GM18507 (cell line): ENCODE measurements at regions not wholly inside any gene's neighbourhood (a gene's known extent, or its start where the extent isn't known, plus 50 kb on each side); places are given as distances from the start of the nearest gene placed in this dataset.
"Not testable (repeated sequence)": the region's sequence is repeated elsewhere in the genome, so short reads cannot be mapped to it uniquely, and the experiment has no call there.

Experiments used
- DNase-seq: peaks from one replicate; pipeline ENCODE4 v3.0.0; 2011; ENCODE audit warnings: low read depth; ENCODE audit not compliant: insufficient read length; ENCODE audit errors: extremely low spot score
- FAIRE-seq: peaks from 2 replicates; lab custom pipeline; 2011; peaks lifted over from hg19 to GRCh38; lab: Jason Lieb, UNC

DNA sequence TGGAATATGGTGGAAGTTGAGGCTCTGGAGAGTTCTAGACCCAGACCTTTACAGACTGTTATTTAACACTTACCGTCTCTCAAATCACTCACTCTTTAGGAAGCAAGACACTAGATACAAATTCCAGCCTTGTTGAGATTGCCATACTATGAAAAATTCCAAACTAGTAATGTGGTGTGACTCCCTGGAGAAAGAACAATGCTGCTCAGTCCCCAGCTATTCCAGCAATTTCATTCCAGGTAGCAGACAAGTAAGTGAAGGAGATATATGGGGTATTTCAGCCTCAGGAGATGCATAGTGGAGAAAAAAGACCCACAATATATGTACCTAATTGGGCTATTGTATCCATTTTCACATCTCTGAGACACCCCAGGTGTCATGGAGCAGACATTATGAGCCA, 678.9 kb upstream of the LMO3 start:
- FAIRE-seq, result no peak
- DNase-seq, result no peak

DNA sequence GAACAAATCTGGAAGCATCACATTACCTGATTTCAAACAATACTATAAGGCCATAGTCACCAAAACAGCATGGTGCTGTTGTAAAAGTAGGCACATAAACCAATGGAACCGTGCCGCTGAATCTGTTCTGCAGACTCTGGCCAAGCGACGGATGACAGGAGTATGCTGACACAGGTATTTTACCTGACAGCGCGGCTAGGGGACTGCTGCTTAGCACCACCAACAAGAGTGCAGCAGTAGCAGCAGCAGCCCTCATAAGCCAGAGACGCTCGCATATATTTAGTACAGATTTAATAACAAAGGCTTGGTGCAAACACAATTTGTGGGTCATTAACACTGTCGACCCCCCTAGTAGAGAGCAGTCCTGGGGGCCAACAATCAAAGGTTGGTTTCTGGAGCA, 677.6 kb upstream of the LMO3 start:
- FAIRE-seq, result no peak
- no peak for DNase-seq

DNA sequence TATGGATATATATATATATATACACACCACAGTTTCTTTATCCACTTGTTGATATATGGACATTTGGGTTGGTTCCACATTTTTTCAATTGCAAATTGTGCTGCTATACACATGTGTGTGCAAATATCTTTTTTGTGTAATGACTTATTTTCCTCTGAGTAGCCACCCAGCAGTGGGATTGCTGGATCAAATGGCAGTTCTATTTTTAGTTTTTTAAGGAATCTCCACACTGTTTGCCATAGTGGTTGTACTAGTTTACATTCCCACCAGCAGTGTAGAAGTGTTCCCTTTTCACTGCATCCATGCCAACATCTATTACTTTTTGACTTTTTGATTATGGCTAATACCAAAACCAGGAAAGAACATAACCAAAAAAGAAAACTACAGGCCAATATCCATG, 676.2 kb upstream of the LMO3 start:
- not testable (repeated sequence) for FAIRE-seq, DNase-seq

DNA sequence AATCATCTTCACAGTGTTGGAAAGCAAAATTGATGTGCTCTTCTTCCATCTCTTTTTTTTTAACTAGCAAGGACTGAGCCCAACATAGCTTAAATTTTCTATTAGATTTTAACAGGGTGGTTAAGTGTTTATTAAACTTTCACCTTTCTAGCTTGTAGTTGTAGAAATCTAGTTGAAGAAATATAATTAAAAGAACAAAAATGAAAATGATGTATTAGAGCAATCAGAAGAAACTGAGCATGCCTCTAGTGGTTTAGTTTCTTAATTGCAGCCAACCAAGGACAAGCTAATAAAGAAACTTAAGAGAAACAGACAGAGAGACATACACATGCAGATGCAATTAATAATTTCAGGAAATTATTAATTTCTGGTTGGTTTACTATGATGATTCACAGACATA, 673.0 kb upstream of the LMO3 start:
- FAIRE-seq, result no peak
- DNase-seq, result no peak

DNA sequence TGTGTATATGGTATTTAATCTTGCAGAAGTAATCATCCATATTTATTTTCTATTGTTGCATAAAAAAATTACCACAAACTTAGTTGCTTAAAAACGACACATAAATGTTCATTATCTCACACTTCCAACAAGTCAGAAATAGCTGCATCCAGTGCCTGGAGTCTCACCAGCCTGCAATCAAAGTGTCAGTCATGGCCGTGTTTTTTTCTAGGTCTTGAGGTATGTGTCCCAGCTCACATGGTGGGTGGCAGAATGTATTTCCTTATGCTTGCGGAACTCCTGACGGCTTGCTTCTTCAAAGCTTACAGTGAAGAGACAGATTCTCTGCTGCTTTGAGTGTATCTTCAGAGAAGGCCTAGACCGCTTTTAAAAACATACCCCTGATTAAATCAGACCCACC, 670.2 kb upstream of the LMO3 start:
- FAIRE-seq, result no peak

DNA sequence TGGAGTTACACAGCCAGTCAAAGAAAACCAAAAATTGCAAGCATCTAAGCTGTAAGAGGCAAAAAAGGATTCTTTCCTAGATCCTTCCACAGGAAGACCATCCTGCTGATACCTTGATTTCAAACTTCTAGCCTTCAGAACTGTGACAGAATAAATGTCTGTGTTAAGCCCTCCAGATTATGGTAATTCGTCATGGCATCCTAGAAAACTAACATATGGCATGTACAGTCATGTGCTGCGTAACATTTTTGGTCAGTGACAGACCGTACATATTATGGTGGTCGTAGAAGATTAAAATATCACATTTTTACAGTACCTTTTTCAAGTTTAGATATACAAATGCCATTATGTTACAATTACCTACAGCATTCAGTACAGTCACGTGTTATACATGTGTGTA, 660.9 kb upstream of the LMO3 start:
- FAIRE-seq (no peak), DNase-seq (no peak)

More for the DNA sequence above, 670.2 kb upstream of the LMO3 start:
- no peak for DNase-seq

DNA sequence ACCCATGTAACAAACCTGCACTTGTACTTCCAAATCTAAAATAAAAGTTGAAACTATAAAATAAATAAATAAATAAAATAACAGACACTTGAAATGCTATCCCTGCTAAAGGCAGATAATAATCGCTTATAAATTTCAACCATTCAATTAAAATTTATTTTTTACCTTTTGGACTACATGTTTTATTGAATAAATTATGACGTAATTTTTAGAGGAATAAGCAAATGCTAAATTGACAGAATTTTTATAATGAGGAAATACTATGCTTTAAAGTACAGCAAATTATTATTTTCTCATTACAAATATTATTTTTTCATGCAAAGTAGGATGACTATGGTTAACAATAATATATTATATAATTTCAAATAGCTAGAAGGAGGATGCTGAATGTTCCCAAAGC, 658.6 kb upstream of the LMO3 start:
- no peak for FAIRE-seq
- DNase-seq, result no peak

DNA sequence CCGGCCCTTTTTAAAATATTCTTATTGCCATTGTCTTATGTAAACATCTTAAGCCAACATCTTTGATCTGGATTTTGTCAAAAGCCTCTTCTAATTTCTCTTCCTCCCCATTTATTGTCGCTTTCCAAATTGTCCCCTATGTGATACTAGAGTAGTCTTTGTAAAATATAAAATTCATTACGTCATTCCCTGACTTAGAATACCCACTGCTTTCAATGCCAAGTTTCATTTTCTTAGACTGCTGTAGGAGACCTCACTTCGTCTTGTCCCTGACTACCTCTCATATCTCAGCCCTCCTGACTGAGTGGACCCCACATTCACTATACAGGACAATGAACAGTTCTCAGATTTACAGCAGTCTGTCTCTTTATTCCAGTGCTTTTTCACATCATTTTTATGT, 633.9 kb upstream of the LMO3 start:
- no peak for FAIRE-seq
- no peak for DNase-seq

DNA sequence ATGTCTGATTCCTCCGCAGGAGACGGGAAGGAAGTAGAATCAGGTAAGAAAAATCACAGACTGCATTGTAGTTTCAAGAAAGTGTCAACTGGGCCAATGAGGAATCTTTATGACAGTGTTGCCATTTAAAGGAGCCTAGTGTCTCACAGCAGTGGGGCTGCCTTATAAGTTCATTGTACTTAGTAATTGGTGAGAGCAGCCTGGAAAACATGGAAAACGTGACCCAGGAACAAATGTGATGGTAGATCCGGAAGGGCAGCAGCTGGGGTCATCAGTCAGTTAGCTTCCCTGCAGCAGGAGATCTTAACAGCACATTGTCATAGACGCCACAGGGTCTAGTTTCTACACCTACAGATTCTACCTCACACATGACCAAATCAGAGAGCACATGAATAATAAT, 630.0 kb upstream of the LMO3 start:
- DNase-seq (no peak), FAIRE-seq (no peak)

DNA sequence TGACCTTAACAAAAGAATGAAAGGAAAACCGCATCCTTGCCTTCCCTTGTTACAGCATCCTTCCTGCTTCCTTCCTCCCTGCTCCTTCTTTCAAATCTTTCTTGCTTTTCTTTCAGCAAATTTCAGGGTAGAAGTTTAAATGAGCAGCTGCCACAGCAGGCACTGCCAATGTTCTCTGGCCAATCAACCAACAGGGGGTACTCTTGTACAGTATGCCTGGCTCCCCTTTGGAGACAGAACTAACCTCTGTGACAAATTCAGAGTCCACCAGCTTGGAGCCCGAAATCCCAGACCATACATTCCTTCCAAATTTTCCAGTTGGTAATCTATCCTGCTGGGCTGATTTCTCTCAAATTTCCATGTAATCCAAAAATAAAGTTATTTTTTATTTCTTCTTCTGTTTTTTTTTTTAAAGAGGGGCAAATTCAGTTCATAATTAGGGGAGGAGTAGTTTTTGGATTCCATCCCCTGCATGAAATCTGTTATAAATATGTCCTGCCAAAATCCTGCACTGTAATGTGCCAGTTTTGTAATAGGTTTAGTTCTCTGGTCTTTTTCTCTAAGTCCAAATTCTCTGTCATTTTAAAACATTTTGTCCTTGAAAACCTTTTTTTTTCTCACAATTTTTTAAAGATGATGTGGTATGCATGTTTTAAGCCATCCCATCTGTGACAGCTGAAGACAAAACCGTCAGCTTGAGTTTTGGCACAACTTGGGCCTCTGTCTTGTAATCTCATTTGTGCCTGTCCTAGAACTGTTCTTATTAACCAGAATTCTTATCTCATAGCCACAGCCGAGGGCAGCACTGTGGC, 610.0 kb upstream of the LMO3 start:
- FAIRE-seq (no peak), DNase-seq (no peak)

DNA sequence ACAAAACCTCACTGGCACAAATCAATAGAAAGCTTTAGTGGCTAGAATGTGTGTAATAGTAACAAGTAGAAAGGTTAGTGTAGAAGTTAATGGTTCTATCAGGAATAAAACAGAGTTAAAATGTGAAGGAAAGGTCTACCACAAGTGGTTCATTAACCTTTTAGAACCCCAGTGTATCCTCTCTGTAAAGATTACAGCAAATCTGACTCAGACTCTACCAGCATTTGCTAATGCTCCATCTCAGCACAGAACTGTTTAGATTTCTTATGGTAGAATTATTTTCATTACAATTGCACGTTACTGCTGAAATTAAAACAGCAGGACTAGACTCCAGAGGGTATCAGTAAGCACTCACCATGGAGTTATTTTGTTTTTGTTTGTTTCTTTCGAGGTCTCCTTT, 609.0 kb upstream of the LMO3 start:
- DNase-seq (no peak), FAIRE-seq (peak; percentile 18)

DNA sequence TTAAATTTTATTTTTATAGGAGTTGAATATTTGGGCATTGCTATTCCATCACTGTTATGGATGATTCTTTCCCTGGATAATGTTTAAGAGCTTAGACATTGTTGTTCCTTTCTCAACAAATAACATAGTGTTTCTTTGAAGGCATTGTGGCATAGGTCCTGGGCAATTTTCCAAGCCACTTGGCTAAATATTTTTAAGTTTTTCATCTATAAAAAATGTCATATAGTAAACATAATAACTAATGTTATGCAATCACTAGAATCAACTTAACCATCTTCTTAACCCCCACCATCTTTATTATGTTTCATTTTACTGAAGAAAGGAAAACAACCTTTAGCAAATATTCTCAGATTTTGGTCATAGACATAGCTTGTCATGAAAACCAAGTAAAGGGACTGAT, 600.6 kb upstream of the LMO3 start:
- no peak for DNase-seq

DNA sequence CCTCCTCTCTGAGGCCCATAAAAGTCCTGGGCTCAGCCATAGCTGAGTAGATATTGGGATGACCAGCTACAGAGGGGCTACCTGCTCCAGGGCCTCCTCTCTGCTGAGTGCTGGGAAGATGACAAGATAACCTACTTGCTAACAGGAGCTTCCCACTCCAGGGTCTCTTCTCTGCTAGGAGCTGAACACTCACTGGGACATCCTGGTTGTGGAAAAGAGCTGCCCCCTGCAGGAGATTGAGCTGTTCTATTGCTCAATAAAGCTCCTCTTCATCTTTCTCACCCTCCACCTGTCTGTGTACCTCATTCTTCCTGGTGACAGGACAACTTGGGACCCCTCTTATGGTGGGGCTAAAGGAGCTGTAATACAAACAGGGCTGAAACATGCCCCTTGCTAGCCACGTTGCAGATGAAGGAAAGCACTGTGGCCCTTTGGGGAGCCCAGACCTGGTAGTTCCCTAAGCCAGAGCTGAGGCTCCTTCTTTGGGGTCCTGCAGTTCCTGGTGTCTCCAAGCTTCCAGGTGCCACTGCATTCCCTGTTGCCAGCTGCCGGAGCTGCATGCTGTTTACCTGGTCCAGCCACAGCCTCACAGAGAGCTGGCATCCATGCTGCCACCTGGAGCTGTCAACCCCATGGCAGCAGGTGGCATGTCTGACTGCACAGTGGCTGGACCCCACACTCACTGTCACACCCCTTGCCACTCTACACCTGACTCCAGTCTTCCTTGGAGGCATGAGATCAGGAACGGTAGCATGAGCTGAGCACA, 598.5 kb upstream of the LMO3 start:
- no peak for DNase-seq
- no peak for FAIRE-seq

More for the DNA sequence above, 600.6 kb upstream of the LMO3 start:
- FAIRE-seq, result no peak

DNA sequence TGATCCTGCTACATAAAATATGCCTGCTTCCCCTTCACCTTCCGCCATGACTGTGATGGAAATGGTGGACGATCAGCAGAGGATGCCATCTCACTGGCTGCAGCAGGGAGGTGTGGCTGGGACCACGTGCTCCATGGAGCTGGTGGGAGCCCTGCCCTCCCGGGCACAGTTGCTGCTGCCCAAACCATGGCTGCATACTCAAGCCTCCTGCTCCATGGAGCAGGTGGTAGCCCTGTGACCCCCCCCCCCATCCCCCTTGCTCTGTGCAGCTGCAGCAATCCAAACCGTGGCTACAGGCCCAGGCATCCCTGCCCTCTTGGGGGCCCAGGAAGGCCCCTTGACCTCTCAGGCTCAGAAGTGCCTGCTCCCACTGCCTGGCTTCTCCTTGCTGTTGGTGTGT, 597.5 kb upstream of the LMO3 start:
- FAIRE-seq, result no peak

DNA sequence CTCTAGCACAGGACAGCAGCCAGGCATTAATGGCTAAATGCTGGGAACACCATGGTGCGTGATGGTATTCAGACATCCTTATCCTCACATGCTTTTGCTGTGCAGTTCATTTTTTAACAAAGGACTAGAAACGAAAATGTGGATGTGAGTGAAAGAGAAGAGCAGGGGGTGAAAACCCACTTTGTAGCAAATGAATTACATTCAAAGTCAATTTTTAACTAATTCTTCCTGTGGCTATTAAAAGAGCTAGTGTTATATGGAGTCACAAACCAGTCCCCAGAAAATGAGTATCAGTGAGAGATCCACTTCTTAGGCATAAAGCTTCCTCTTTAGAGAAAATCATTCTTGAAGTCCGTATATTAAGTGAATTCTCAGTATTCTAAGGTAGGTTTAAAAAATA, 592.0 kb upstream of the LMO3 start:
- FAIRE-seq (no peak), DNase-seq (no peak)

More for the DNA sequence above, 597.5 kb upstream of the LMO3 start:
- no peak for DNase-seq

DNA sequence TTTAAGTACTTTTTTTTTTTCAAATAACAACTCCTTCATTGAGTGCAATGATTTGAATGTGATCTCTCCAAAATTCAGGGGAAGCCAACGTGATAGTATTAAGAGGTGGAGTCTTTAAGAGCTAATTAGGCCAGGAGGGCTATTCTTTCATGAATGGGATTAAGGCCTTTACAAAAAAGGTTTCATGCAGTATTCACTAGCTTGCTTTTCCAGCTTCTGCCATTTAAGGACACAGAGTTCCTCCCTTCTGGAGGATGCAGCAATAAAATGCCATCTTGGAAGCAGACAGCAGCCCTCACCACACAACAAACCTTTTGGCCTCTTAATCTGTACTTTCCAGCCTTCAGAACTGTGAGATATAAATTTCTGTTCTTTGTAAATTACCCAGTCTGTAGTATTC, 586.8 kb upstream of the LMO3 start:
- DNase-seq, result no peak
- no peak for FAIRE-seq

DNA sequence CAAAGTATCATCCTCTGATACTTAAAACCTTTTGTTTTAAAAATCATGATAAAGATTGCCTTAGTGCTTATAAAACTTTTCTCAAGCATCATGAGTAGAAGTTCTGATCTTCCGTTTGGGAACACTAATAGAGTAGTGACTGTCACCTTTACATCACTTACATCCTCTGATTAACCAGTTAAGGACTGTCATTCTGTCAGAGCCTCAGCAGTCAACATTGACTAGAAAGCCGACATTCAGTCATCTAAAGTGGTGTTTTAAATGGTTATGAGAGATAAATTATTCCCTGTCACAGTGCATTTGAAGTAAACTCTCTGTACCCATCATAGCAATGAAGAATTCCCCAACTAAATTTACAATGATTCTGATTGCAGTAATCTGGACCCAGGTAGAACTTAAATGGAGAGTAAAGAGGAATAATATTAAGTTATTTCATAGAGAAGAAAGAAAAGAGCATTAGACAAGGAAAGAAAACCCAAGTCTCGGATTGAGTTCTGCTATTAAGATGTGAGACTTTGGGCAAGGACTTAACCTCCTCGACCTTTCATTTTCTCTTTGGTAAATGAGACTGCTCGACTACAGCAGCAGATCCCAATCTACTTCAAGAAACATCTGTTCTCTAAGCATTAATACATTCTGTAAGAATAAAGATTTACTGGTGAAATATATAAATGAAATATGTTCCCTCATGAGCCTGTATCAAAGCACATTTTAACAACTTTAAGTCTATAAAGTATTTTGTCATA, 563.9 kb upstream of the LMO3 start:
- DNase-seq, result no peak
- FAIRE-seq, result peak; percentile 29

DNA sequence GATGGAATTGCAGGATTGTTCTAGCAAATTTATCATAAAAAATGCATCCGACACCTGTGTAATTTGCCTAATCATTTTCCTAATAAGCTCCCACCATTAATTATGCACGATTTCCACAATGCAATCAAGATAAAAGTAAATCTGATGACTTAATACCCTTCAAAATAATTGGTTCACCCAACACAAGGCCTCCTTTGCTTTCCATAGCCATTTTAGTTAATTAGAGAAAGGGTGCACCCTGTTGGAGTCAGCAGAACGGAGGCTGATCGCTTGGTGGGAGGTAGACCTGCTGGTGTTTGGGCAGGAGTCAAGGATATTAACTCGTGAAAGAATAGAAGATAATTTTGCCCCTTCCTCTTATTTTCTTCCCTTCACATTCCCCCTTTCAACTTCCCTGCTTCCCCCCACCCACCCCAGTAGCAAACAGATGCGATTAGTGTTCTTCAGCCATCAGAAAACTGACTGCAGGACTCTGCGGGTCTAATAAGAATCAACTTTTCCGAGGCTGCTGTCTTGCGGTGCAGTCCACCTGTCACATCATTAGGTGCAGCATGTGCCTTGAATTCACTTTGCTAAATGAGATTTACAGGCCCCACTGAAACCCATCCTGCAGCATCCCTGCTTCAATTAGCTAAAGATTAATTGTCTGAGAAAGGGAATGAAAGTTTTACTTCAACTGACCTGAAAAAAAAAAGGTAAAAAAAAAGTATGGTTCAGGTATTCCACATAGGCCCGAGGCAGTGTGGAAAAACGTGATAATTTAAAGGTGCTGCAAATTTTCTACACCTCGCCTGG, 553.7 kb upstream of the LMO3 start:
- no peak for DNase-seq
- no peak for FAIRE-seq

DNA sequence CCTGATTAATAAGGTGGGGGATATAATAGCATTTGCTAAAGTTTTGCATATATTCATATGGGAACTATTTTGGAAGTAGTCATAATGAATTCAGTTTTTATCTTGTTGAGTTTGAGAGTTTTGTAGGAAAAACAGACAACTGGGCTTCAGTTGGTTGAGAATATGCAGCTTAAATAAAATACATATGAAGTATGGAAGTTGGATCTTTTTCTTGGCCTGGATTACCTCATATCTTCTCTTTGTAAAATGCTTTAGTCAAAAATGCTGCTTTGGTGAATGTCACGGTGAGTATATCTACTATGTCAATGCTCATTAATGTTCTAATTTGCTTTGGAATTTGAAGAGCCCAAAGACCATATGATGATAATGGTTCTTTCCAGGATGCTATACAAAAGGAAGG, 552.2 kb upstream of the LMO3 start:
- FAIRE-seq (no peak), DNase-seq (no peak)

DNA sequence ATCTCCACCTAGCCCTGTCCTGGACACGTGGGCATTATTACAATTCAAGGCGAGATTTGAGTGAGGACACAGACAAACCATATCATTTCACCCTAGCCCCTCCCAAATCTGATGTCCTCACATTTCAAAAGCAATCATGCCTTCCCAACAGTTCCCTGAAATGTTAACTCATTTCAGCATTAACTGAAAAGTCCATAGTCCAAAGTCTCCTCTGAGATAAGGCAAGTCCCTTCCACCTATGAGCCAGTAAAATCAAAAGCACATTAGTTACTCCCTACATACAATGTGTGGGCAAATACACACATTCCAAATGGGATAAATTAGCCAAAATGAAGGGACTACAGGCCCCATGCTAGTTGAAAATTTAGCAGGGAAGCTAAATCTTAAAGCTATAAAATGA, 546.0 kb upstream of the LMO3 start:
- FAIRE-seq (no peak), DNase-seq (no peak)
